ENCODE measurements at regions not wholly inside any gene's neighbourhood (a gene's known extent, or its start where the extent isn't known, plus 50 kb on each side); places are given as distances from the start of the nearest gene placed in this dataset.

DNA sequence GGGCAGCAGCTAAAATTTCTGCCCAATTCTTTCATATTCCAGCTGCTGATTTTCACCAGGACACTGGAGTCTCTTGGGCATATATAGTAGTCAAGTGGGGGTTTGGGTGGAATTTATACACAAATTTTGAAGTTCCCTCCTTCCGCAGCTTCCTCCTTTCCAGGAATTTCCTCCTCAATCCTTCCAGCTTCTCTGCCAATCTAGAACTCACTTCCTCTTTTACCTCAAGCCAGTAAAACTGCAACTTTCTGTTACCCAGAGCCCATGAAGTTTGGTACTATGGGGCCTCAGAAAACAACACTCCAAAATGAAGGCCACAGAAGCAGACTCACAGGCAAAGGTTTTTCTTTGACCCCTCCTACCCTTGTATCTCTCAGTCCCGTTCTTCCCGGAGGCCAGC lies 51.7 kb upstream of the G2E3 start:
- no peak overlapping the region for H3K4me3 ChIP-seq (ENCODE audit: low read length)
- no peak overlapping the region for H2AFZ ChIP-seq (ENCODE audit: low read length)
- CTCF ChIA-PET = no interaction called here
- H3K4me1 ChIP-seq (ENCODE audit: insufficient read depth, low read length) = no peaks in the 10 kb centered on the region
- H3K36me3 ChIP-seq (ENCODE audit: low read depth, low read length) = no peaks in the 10 kb centered on the region
- no peaks in the 10 kb centered on the region for H4K20me1 ChIP-seq (ENCODE audit: low read length)
- H3K9me2 ChIP-seq (replicated peaks; ENCODE audit: low read length) = no peaks in the 10 kb centered on the region
- H3K9me3 ChIP-seq (ENCODE audit: low read length) = no peaks in the 10 kb centered on the region; the same call in 1 of the 2 replicates
- ATAC-seq = no peak
- peaks cover 37% of the 10 kb centered on the region for H3K27me3 ChIP-seq (ENCODE audit: low read length)
- POLR2A ChIA-PET (ENCODE audit: unreplicated experiment) = no interaction called here
- intact Hi-C loops (cut with micrococcal nuclease) = no loop called here
- TF ChIP-seq EZH2 (IDR thresholded peaks at IDR 0.05; ENCODE audit: low read length, unreplicated experiment) (no peak), EZH2phosphoT487 (IDR thresholded peaks at IDR 0.05; ENCODE audit: borderline replicate concordance, low read length) (no peak)
- TF ChIP-seq, protein P1, sequence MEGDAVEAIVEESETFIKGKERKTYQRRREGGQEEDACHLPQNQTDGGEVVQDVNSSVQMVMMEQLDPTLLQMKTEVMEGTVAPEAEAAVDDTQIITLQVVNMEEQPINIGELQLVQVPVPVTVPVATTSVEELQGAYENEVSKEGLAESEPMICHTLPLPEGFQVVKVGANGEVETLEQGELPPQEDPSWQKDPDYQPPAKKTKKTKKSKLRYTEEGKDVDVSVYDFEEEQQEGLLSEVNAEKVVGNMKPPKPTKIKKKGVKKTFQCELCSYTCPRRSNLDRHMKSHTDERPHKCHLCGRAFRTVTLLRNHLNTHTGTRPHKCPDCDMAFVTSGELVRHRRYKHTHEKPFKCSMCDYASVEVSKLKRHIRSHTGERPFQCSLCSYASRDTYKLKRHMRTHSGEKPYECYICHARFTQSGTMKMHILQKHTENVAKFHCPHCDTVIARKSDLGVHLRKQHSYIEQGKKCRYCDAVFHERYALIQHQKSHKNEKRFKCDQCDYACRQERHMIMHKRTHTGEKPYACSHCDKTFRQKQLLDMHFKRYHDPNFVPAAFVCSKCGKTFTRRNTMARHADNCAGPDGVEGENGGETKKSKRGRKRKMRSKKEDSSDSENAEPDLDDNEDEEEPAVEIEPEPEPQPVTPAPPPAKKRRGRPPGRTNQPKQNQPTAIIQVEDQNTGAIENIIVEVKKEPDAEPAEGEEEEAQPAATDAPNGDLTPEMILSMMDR (conservative IDR thresholded peaks at IDR 0.05; ENCODE audit: low read depth, low read length) = no peak
- DNase-seq = no peak
- H3K27ac ChIP-seq (ENCODE audit: low read length) = no peak overlapping the region
- no TSS peak for BruUV-seq (replicated peaks)
- no peak overlapping the region for H3K4me2 ChIP-seq (ENCODE audit: low read length)
- H3F3A ChIP-seq (ENCODE audit: low read length, unreplicated experiment) = no peaks in the 10 kb centered on the region
- H3K79me2 ChIP-seq (ENCODE audit: low read length) = no peaks in the 10 kb centered on the region
- no peak overlapping the region for H3K9ac ChIP-seq (ENCODE audit: low read length)
